GM19043 (cell line): ENCODE measurements at regions not wholly inside any gene's neighbourhood (a gene's known extent, or its start where the extent isn't known, plus 50 kb on each side); places are given as distances from the start of the nearest gene placed in this dataset.
"Not testable (repeated sequence)": the region's sequence is repeated elsewhere in the genome, so short reads cannot be mapped to it uniquely, and the experiment has no call there.

Experiments used
- ATAC-seq: cut with Tn5 transposase; IDR thresholded peaks from one replicate; pipeline ENCODE4 v1.9.1; 2021; ENCODE audit warnings: low read depth; ENCODE audit not compliant: unreplicated experiment

DNA sequence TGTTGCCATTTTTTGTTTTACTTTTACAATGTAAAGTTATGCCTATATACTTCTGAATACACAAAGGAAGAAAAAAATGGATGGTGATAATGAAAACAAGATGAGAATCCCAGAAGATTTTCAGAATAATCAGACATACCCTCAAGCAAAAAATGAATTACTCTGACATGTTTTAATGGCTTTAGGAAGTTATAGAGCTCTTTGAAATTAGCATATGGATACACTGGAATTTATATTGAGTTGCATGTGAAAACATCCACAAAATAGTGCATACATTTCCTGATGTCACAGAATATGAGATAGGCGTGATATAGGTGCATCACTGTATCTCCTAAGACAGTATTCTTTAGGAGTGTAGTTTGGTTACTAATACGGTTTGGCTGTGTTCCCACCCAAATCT, 351.3 kb downstream of the SLC7A11 start:
- ATAC-seq, result no peak

DNA sequence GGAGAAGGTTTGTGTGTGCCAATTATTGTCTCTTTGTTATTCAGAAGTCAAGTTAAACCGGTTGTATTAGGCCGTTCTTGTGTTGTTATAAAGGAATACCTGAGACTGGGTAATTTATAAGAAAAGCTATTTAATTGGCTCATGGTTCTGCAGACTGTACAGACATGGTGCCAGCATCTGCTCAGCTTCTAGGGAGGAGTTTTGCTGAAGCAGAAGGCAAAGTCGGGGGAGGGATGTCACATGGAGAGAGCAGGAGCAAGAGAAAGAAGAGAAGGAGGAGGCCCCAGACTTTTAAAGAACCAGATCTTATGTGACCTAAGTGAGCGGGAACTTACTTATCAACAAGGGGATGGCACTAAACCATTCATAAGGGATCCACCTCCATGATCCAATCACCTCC, 349.3 kb upstream of the PCDH18 start:
- ATAC-seq, result no peak

DNA sequence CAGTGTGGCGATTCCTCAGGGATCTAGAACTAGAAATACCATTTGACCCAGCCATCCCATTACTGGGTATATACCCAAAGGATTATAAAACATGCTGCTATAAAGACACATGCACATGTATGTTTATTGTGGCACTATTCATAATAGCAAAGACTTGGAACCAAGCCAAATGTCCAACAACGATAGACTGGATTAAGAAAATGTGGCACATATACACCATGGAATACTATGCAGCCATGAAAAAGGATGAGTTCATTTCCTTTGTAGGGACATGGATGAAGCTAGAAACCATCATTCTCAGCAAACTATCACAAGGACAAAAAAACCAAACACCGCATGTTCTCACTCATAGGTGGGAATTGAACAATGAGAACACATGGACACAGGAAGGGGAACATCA, 335.8 kb upstream of the PCDH18 start:
- not testable (repeated sequence) for ATAC-seq

DNA sequence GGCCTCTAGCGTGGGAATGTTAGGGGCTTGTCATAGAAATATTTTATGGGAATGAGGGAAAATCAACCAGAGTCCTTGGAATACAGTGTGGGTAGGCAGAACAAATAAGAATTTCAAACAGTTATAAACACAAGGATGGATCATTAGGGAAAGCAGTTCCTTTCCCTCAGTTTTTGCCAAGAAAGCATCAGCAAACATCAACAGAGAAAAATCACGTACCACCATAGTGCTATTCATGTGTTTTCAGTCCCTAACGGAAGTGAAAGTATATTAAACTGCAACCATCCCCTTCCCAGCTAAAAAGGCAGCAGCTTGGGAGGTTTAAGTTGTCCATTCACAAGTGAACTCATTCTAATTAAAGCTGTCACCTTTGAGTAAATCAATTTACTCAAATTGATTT, 334.4 kb upstream of the PCDH18 start:
- ATAC-seq, result no peak

DNA sequence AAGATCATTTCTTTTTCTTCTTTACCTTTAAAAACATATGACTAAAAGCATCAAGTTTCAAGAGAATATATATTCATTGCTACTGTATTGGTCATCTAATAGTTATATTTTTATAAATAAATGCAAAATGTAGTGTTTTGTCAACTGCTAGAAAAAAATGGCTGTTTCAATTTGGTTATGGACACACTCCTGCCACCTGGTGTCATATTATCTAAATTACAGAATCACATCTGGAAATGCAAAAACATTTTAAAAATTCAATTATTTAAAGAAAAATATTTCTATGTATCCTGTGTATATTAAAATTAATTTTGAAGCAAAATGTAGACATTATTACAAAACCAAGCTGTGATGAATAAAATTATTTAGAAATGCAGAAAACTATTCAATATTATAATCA, 329.4 kb upstream of the PCDH18 start:
- ATAC-seq, result no peak

GRCh38 chr4:137853424-137853823, 321.1 kb upstream of the PCDH18 start:
- no peak for ATAC-seq

DNA sequence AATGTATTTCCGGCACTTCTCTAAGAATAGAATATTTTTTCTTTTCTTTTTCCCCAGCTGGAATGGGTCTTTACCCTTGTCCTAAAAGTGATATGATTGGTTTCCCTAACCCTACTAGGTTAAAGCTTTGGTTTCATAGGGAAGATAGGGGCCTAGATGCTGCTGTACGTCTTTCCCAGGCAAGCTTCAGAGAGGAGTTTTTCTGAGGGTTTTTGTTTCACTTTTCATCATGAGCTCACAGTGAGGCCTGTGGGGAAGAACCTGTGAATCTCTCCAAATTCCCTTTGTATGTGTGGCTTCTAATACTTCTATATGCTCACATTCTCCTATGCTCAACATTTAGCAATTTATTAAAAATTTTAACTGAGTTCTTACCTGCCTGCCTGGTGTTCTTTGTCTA, 320.0 kb upstream of the PCDH18 start:
- no peak for ATAC-seq

DNA sequence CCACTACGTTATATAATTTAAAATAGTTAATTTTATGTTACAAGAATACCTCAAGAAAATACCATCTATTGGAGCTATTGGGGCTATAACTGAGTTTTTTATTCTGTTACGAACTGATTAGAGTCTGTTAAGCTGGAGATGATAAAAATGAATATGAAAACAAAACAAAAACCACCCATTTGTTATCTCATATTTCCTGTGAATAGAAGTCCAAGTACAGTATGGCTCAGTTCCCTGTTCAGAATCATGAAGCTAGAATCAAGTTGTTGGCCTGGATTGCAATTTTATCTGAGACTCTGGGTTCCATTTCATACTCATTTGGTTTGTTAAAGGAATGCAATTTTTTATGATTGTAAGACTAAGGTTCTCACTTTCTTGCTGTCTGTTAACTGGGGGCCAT, 319.1 kb upstream of the PCDH18 start:
- no peak for ATAC-seq

GRCh38 chr4:137827945-137828344, 295.7 kb upstream of the PCDH18 start:
- not testable (repeated sequence) for ATAC-seq

- ATAC-seq, result no peak
Observed at GRCh38 chr4:137825505-137825904, 293.2 kb upstream of the PCDH18 start.

- ATAC-seq, result no peak
Observed at GRCh38 chr4:137823007-137823406, 290.7 kb upstream of the PCDH18 start.

DNA sequence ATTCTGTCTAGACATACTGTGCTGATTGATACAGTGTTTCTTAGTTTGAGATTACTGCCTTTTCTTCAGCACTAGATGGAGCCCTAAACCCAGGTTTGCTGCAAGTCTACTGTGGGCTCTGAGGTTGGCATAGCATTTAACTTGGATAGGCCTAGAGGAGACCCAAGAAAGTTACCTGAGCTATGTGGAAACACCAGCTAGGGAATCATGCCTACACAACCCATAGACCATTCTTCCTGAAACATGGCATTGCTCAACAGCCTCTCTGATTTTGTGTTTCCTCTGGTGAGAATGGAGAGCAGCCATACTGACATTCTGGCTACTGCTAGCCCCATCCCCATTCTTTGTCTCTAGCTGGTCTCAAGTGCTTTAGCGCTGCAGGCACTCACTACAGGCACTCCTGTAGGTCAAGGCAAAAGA, 287.7 kb upstream of the PCDH18 start:
- no peak for ATAC-seq

GRCh38 chr4:137812258-137812657, 280.0 kb upstream of the PCDH18 start:
- ATAC-seq, result no peak

DNA sequence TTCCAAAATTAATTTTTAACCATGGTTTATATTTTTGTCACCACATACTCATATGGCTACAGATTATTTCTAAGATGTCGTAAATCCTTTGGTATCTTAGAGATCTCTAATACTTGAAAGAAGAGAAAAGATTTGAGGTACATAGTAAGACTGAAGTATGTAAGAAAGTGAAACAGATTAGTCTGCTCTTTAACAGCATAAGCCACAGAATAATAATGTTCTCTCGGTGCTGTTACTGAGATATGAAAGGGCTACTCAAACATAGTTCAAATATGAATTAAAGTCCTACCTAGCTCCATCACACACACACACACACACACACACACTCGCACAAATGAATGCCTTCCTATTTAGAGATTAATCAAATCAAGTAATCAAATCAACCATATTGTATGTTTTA, 274.1 kb upstream of the PCDH18 start:
- ATAC-seq, result no peak

DNA sequence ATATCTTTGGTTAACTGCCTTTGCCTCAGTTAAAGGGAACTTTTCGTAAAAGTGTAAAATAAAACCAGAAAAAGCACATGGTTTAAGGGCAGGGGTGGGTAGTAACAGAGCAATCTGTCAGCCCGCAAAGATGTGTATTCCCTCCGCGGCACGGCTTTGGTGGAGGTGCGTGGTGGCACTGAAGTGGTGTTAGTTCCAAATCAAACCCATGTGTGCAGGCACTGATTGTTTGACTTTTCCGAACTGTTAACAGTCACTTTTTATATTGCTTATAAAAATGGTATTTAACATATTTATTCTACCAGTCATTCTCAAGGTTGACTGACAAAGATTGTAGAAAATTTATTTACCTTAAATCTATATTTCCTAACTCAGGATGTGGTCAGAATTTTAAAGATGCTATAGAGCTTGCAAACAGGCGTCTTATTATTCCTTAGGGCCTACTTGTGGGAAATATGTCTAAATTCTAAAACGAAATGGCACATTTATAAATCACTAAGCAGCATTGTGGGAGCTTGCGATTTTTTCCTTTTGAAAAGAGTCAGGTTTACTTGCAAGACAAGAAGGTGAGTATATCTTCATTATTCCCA, 272.7 kb upstream of the PCDH18 start:
- ATAC-seq, result no peak

DNA sequence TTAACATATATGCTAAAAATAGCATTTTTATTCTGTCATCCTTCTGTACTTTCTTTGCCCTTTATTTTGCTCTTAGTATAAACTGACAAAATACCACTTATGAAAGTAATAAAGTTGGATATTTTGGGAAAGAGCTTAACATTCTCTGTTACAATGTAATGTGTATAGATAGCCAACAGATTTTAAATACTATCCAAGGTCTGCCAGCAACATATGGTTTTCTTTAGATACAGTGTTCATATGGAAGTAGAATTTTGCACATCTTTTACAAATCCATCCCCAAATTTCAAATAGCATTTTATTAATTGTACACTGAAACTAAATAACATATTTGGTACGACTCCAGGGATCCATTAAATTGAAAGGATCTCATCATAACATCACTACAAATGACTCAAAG, 268.6 kb upstream of the PCDH18 start:
- ATAC-seq, result no peak

DNA sequence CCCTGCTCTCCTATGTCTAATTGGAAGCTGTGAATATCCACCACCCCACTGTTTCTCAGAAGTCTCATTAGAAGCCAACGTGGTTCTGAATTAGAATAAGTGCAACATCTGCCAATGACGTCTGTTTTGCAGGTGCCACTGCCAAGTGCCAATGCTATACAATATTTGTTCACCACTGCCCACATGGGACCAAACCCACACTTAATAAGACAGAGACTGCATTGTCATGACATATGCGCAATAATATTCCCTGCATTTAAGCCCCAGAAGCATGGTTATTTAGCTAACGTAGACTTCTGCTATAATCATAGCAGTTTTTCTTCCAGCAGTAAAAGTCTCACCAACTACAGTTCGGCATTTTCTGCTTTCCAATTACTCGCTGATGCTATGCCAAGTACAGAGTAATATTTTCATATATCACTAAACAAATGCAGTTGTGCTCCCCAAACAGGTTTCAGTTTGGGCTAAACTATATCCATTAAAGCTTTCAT, 262.5 kb upstream of the PCDH18 start:
- no peak for ATAC-seq

GRCh38 chr4:137789263-137789662, 257.0 kb upstream of the PCDH18 start:
- not testable (repeated sequence) for ATAC-seq

GRCh38 chr4:137783923-137784322, 251.6 kb upstream of the PCDH18 start:
- ATAC-seq, result not testable (repeated sequence)

DNA sequence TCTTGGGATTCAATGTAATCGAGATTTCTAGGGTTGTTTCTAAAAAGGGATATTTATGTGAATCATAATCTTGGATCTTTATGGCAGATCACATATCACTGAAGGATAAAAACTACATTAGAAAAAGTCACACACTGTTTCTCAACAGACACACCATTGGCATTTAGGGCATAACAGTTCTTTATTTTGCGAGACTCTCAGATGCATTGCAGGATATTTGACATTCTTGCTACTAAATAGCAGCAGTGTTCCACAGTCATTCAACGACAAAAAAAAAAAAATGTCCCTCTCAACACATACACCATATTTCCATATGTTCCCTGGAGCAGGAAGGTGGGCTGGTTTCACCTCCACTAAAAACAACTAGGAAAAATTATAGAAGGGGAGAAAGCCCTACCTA, 243.4 kb upstream of the PCDH18 start:
- ATAC-seq, result no peak

DNA sequence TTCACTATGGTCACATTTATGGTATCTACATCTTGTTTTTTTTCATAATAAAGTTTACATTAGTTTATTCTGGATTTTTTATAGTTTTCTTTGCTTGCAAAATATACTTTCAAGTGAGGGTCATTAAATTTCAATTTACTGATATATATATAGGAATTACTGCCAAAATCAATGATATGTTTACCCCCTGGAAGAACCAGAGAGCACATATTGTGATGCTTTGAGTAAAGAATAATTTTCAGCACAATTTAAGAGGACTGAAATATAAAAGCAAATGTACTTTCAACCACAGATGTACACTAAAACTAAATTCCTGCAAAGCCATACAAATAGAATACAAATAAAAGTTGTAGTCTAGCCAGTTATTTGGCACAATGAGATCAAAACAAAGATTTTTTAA, 242.2 kb upstream of the PCDH18 start:
- no peak for ATAC-seq

DNA sequence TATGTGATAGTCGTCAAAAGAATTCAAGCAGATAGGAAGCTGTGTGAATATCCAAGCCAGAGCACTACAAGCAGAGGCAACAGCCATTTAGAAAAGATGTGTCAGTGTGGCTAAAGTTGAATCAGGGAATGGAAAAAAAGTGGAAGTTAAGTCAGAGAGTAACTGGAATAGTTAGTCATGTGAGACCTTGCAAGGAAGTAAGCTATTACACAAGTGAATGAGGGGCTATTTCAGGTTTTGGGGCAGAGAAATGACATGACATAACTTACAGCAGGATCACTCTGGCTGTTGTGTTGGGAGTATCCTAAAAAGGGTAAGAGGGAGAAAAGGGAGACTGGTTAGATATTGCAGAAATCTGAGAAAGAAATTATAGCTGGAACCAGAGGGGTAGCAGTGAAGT, 236.6 kb upstream of the PCDH18 start:
- ATAC-seq, result no peak

GRCh38 chr4:137768196-137768595, 235.9 kb upstream of the PCDH18 start:
- ATAC-seq, result no peak
